NB4 (cell line): ENCODE measurements at regions not wholly inside any gene's neighbourhood (a gene's known extent, or its start where the extent isn't known, plus 50 kb on each side); places are given as distances from the start of the nearest gene placed in this dataset.

Experiments used
- DNase-seq: peaks from one replicate; pipeline ENCODE4 v3.0.0; 2010; ENCODE audit warnings: low read depth
- H3K4me3 ChIP-seq: one replicate; pipeline ENCODE4 v1.5.1; 2011; ENCODE audit warnings: mild to moderate bottlenecking, low read depth, low read length, moderate library complexity
- CTCF ChIP-seq: IDR thresholded peaks from one replicate; pipeline ENCODE4 v1.5.1; 2012; ENCODE audit warnings: low read depth, low read length
- MAX ChIP-seq: IDR thresholded peaks from 2 replicates; pipeline ENCODE4 v1.6.1; 2011; ENCODE audit warnings: low read depth, low read length
- MYC ChIP-seq: IDR thresholded peaks from 2 replicates; pipeline ENCODE4 v1.6.1; 2011; ENCODE audit warnings: low read depth, low read length
- POLR2A ChIP-seq: IDR thresholded peaks from 2 replicates; pipeline ENCODE4 v1.6.1; 2011; ENCODE audit warnings: mild to moderate bottlenecking; ENCODE audit not compliant: insufficient read length; ENCODE audit errors: extremely low read depth

GRCh38 chr4:19400820-19401219, 850.9 kb upstream of the SLIT2 start:
- no peak for DNase-seq
- no peak overlapping the region for H3K4me3 ChIP-seq
- TF ChIP-seq MYC, result no peak
- TF ChIP-seq MAX, result no peak
- no peak for TF ChIP-seq POLR2A
- TF ChIP-seq CTCF, result no peak

GRCh38 chr4:19399001-19399400, 852.7 kb upstream of the SLIT2 start:
- no peak for DNase-seq
- TF ChIP-seq MAX (no peak), MYC (no peak), CTCF (no peak), POLR2A (no peak)
- no peak overlapping the region for H3K4me3 ChIP-seq

GRCh38 chr4:19386786-19387185, 864.9 kb upstream of the SLIT2 start:
- H3K4me3 ChIP-seq, result no peak overlapping the region
- DNase-seq, result no peak
- TF ChIP-seq MAX (no peak), MYC (no peak), POLR2A (no peak), CTCF (no peak)

GRCh38 chr4:19382993-19383756, 868.5 kb upstream of the SLIT2 start:
- DNase-seq, result no peak
- no peak for TF ChIP-seq CTCF
- no peak for TF ChIP-seq MYC
- no peak for TF ChIP-seq POLR2A
- TF ChIP-seq MAX, result no peak
- H3K4me3 ChIP-seq, result no peak overlapping the region

GRCh38 chr4:19381068-19381467, 870.6 kb upstream of the SLIT2 start:
- no peak for TF ChIP-seq MAX
- TF ChIP-seq MYC, result no peak
- no peak for TF ChIP-seq CTCF
- no peak for TF ChIP-seq POLR2A
- no peak for DNase-seq
- no peak overlapping the region for H3K4me3 ChIP-seq
